Neuronal stem cell (in vitro differentiated cells): ENCODE measurements at regions not wholly inside any gene's neighbourhood (a gene's known extent, or its start where the extent isn't known, plus 50 kb on each side); places are given as distances from the start of the nearest gene placed in this dataset.
"Not testable (repeated sequence)": the region's sequence is repeated elsewhere in the genome, so short reads cannot be mapped to it uniquely, and the experiment has no call there.

Source experiments
- DNase-seq: peaks from one replicate; pipeline ENCODE4 v3.0.0-alpha.2; 2013; ENCODE audit warnings: low spot score
- H2AFZ ChIP-seq: one replicate; pipeline ENCODE4 v1.6.1; 2013; ENCODE audit warnings: mild to moderate bottlenecking, low read length, inconsistent platforms
- H2AK5ac ChIP-seq: 2 replicates; pipeline ENCODE4 v1.6.1; 2013; ENCODE audit warnings: low read depth, mild to moderate bottlenecking, inconsistent platforms, low read length, moderate library complexity, mixed read lengths
- H2BK120ac ChIP-seq: 2 replicates; pipeline ENCODE4 v1.6.1; 2013; ENCODE audit warnings: low read depth, mild to moderate bottlenecking, inconsistent platforms, low read length, moderate library complexity, mixed read lengths
- H2BK12ac ChIP-seq: one replicate; pipeline ENCODE4 v1.6.1; 2013; ENCODE audit warnings: low read length, inconsistent platforms
- H2BK15ac ChIP-seq: 2 replicates; pipeline ENCODE4 v1.6.1; 2013; ENCODE audit warnings: mild to moderate bottlenecking, low read length, inconsistent platforms, mixed read lengths
- H2BK5ac ChIP-seq: one replicate; pipeline ENCODE4 v1.6.1; 2013; ENCODE audit warnings: inconsistent platforms, mild to moderate bottlenecking, low read length, moderate library complexity
- H3K14ac ChIP-seq: one replicate; pipeline ENCODE4 v1.6.1; 2013; ENCODE audit warnings: low read length, inconsistent platforms
- H3K18ac ChIP-seq: 2 replicates; pipeline ENCODE4 v1.6.1; 2013; ENCODE audit warnings: low read length, inconsistent platforms
- H3K23ac ChIP-seq: 2 replicates; pipeline ENCODE4 v1.6.1; 2013; ENCODE audit warnings: low read depth, mild to moderate bottlenecking, mixed read lengths, low read length, inconsistent platforms; ENCODE audit not compliant: poor library complexity
- H3K27ac ChIP-seq: replicated peaks from 3 replicates; pipeline ENCODE4 v1.5.1; 2013; ENCODE audit warnings: low read length, inconsistent platforms
- H3K27me3 ChIP-seq, 3 experiments: 2 replicates each; pipeline ENCODE4 v1.6.1; 2013; ENCODE audit warnings: low read length in 3 of 3, mild to moderate bottlenecking in 2 of 3, inconsistent platforms in 1 of 3, low read depth in 1 of 3, mixed read lengths in 1 of 3, moderate library complexity in 1 of 3; ENCODE audit not compliant: control insufficient read depth in 3 of 3, insufficient read depth in 3 of 3
- H3K36me3 ChIP-seq, 2 donors: replicated peaks in 1 of 2; 2 replicates each; pipeline ENCODE4 v1.6.1; 2013; ENCODE audit warnings: low read length in 2 of 2; ENCODE audit not compliant: control insufficient read depth in 2 of 2, insufficient read depth in 2 of 2
- H3K4ac ChIP-seq: 2 replicates; pipeline ENCODE4 v1.6.1; 2013; ENCODE audit warnings: inconsistent platforms, mild to moderate bottlenecking, low read length, moderate library complexity
- H3K4me1 ChIP-seq, 2 donors: 1 replicate in 1 of 2; 2 replicates in 1 of 2; pipeline ENCODE4 v1.6.1; 2013; ENCODE audit warnings: low read length in 2 of 2, low read depth in 1 of 2; ENCODE audit not compliant: control insufficient read depth in 2 of 2, insufficient read depth in 1 of 2
- H3K4me2 ChIP-seq: one replicate; pipeline ENCODE4 v1.6.1; 2013; ENCODE audit warnings: mild to moderate bottlenecking, low read length, inconsistent platforms; ENCODE audit not compliant: insufficient read depth, poor library complexity, severe bottlenecking
- H3K4me3 ChIP-seq, 2 donors: 2 replicates each; pipeline ENCODE4 v1.5.1; 2013; ENCODE audit warnings: low read length in 2 of 2, mild to moderate bottlenecking in 2 of 2, inconsistent platforms in 1 of 2, moderate library complexity in 1 of 2
- H3K79me1 ChIP-seq: one replicate; pipeline ENCODE4 v1.6.1; 2013; ENCODE audit warnings: low read depth, mild to moderate bottlenecking, inconsistent platforms, low read length, moderate library complexity
- H3K9ac ChIP-seq: one replicate; pipeline ENCODE4 v1.6.1; 2013; ENCODE audit warnings: mild to moderate bottlenecking, low read depth, low read length, inconsistent platforms; ENCODE audit not compliant: poor library complexity
- H3K9me3 ChIP-seq, 2 donors: replicated peaks in 1 of 2; 2 replicates each; pipeline versions ENCODE3 to v1.6.1; 2013; ENCODE audit warnings: low read length in 2 of 2, mild to moderate bottlenecking in 2 of 2, inconsistent platforms in 1 of 2, low read depth in 1 of 2, mixed read lengths in 1 of 2, moderate library complexity in 1 of 2; ENCODE audit not compliant: control insufficient read depth in 2 of 2, insufficient read depth in 1 of 2
- H4K8ac ChIP-seq: one replicate; pipeline ENCODE4 v1.6.1; 2013; ENCODE audit warnings: low read depth, mild to moderate bottlenecking, inconsistent platforms, low read length, moderate library complexity
- H4K91ac ChIP-seq: one replicate; pipeline ENCODE4 v1.6.1; 2013; ENCODE audit warnings: low read length, low read depth, mild to moderate bottlenecking, inconsistent platforms; ENCODE audit not compliant: poor library complexity
- WGBS, 2 donors: extraction: QIAGEN DNeasy Blood & Tissue Kit; methylation state at CpG; one replicate each; pipeline ENCODE4 v1.1.7; 2013; ENCODE audit warnings: missing lambda C conversion rate in 2 of 2, mixed read lengths in 1 of 2; ENCODE audit not compliant: insufficient read length in 2 of 2, insufficient replicate concordance in 1 of 2; ENCODE audit errors: extremely low coverage in 2 of 2; 5-methylcytosine and 5-hydroxymethylcytosine counted together

- peak overlapping the region; percentile 43 for H2BK12ac ChIP-seq
- no CpG with 5 or more reads among the region's 36 CpGs for WGBS, 2 donors
- peaks cover 0 to 7% (median 0%) of the 10 kb centered on the region in 3 experiments for H3K27me3 ChIP-seq
- peaks cover 0 to 2% of the 10 kb centered on the region in 2 donors for H3K36me3 ChIP-seq
- no peak overlapping the region for H4K8ac ChIP-seq
- H3K4me3 ChIP-seq: no peak overlapping the region
- H3K9me3 ChIP-seq: peaks cover 0 to 8% of the 10 kb centered on the region in 2 donors
- H2AFZ ChIP-seq: no peak overlapping the region
- no peak overlapping the region for H3K4ac ChIP-seq
- H2BK120ac ChIP-seq: no peak overlapping the region
- H2BK5ac ChIP-seq: no peak overlapping the region
- no peak overlapping the region for H4K91ac ChIP-seq
- no peaks in the 10 kb centered on the region for H3K4me1 ChIP-seq
- H3K4me2 ChIP-seq: no peak overlapping the region
- H2BK15ac ChIP-seq: no peak overlapping the region
- no peak overlapping the region for H3K14ac ChIP-seq
- no peak overlapping the region for H3K9ac ChIP-seq
- peak overlapping the region; percentile 69 for H3K23ac ChIP-seq
- H2AK5ac ChIP-seq: peak overlapping the region; percentile 48
- DNase-seq: no peak
- no peaks in the 10 kb centered on the region for H3K79me1 ChIP-seq
- H3K27ac ChIP-seq: no peak overlapping the region
- peak overlapping the region; percentile 54 for H3K18ac ChIP-seq
Observed at GRCh38 chr5:3324421-3325101, 271.1 kb upstream of the IRX1 start.

DNA sequence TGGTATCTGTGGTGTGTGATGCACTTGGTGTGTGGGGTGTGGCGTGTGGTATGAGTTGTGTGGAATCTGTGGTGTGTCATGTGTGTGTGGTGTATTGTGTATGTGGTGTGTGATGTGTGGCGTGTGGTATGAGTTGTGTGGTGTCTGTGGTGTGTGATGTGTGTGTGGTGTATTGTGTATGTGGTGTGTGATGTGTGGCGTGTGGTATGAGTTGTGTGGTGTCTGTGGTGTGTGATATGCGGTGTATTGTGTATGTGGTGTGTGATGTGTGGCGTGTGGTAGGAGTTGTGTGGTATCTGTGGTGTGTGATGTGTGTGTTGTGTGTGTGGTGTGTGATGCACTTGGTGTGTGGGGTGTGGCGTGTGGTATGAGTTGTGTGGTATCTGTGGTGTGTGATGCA is 271.7 kb upstream of the IRX1 start:
- not testable (repeated sequence) for H3K4me1 ChIP-seq, H3K4ac ChIP-seq, DNase-seq, H3K9me3 ChIP-seq, H2BK120ac ChIP-seq, H4K8ac ChIP-seq, H2BK12ac ChIP-seq, H3K36me3 ChIP-seq, H4K91ac ChIP-seq, H3K27ac ChIP-seq, H3K27me3 ChIP-seq, H2AFZ ChIP-seq, H2AK5ac ChIP-seq, H3K79me1 ChIP-seq, H2BK15ac ChIP-seq, H2BK5ac ChIP-seq, H3K18ac ChIP-seq, H3K4me2 ChIP-seq
- 99 to 100% methylated on average over 4 to 5 of the region's 6 CpGs for WGBS, 2 donors
- H3K4me3 ChIP-seq: peak overlapping the region in 1 of 2 donors; percentile 32
- H3K23ac ChIP-seq: peak overlapping the region; percentile 4
- H3K14ac ChIP-seq: peak overlapping the region; percentile 2
- peak overlapping the region; percentile 82 for H3K9ac ChIP-seq

- H3K36me3 ChIP-seq: peaks cover 0 to 2% of the 10 kb centered on the region in 2 donors
- 100% methylated on average over 2 to 3 of the region's 3 CpGs for WGBS, 2 donors
- H2BK120ac ChIP-seq: no peak overlapping the region
- no peak overlapping the region for H2AK5ac ChIP-seq
- no peak overlapping the region for H2AFZ ChIP-seq
- H3K79me1 ChIP-seq: no peaks in the 10 kb centered on the region
- no peak overlapping the region for H3K4me2 ChIP-seq
- H3K9ac ChIP-seq: no peak overlapping the region
- no peak overlapping the region for H2BK5ac ChIP-seq
- H2BK15ac ChIP-seq: no peak overlapping the region
- H3K4me3 ChIP-seq: peak overlapping the region in 1 of 2 donors; percentile 62
- no peak overlapping the region for H2BK12ac ChIP-seq
- H3K4me1 ChIP-seq: no peaks in the 10 kb centered on the region
- no peak overlapping the region for H3K27ac ChIP-seq
- no peak overlapping the region for H4K91ac ChIP-seq
- peaks cover 0 to 7% (median 0%) of the 10 kb centered on the region in 3 experiments for H3K27me3 ChIP-seq
- no peak overlapping the region for H3K18ac ChIP-seq
- H3K4ac ChIP-seq: no peak overlapping the region
- no peak for DNase-seq
- no peak overlapping the region for H3K23ac ChIP-seq
- H3K14ac ChIP-seq: no peak overlapping the region
- H3K9me3 ChIP-seq: peaks cover 0 to 8% of the 10 kb centered on the region in 2 donors
- no peak overlapping the region for H4K8ac ChIP-seq
Observed at GRCh38 chr5:3323144-3323543, 272.5 kb upstream of the IRX1 start.

- Histone ChIP-seq H3K4me2 (no peak overlapping the region), H3K36me3 (peaks cover 0 to 2% of the 10 kb centered on the region in 2 donors), H3K14ac (peak overlapping the region; percentile 1), H2BK15ac (no peak overlapping the region), H2AK5ac (no peak overlapping the region), H2BK12ac (no peak overlapping the region), H3K4me1 (no peaks in the 10 kb centered on the region), H3K27ac (no peak overlapping the region), H3K79me1 (no peaks in the 10 kb centered on the region), H3K23ac (peak overlapping the region; percentile 9), H3K4ac (no peak overlapping the region), H2AFZ (no peak overlapping the region), H3K4me3 (peak overlapping the region in 1 of 2 donors; percentile 62), H4K91ac (no peak overlapping the region), H3K9ac (peak overlapping the region; percentile 44), H3K9me3 (peaks cover 0 to 8% of the 10 kb centered on the region in 2 donors), H2BK120ac (no peak overlapping the region), H2BK5ac (no peak overlapping the region), H4K8ac (peak overlapping the region; percentile 45), H3K18ac (no peak overlapping the region), H3K27me3 (peaks cover 0 to 7% (median 0%) of the 10 kb centered on the region in 3 experiments)
- WGBS, 2 donors: 100% methylated on average over 2 to 3 of the region's 3 CpGs
- no peak for DNase-seq
Observed at GRCh38 chr5:3322642-3323041, 273.0 kb upstream of the IRX1 start.
